ENCODE measurements at regions not wholly inside any gene's neighbourhood (a gene's known extent, or its start where the extent isn't known, plus 50 kb on each side); places are given as distances from the start of the nearest gene placed in this dataset.

- ChIA-PET CTCF (interaction anchor here (1.1 kb wide), 1 partner anchor 9 kb away, joined by 4 read pairs; no protein-coding TSS in a partner anchor), POLR2A (ENCODE audit: low non-redundant PET) (no interaction called here)
- no peak overlapping the region for H3K27ac ChIP-seq
These were observed 150.1 kb upstream of the SDK2 start for GRCh38 chr17:73794336-73794735.

GRCh38 chr17:73795730-73796129 is 151.5 kb upstream of the SDK2 start:
- ChIA-PET CTCF (interaction anchor here (0.8 kb wide), 1 partner anchor 10 kb away, joined by 3 read pairs; no protein-coding TSS in a partner anchor), POLR2A (ENCODE audit: low non-redundant PET) (no interaction called here)
- peak overlapping the region; percentile 27; the same call in 1 of the 2 replicates for H3K27ac ChIP-seq
- no peak for DNase-seq (ENCODE audit: low spot score)
- TF ChIP-seq CTCF (conservative IDR thresholded peaks at IDR 0.05; ENCODE audit: low read depth), result no peak

More at GRCh38 chr17:73794336-73794735, 150.1 kb upstream of the SDK2 start:
- no peak for TF ChIP-seq CTCF (conservative IDR thresholded peaks at IDR 0.05; ENCODE audit: low read depth)
- DNase-seq (ENCODE audit: low spot score), result no peak

GRCh38 chr17:73797594-73798110 is 153.4 kb upstream of the SDK2 start:
- CTCF ChIA-PET, result interaction anchor here (0.6 kb wide), 1 partner anchor 18 kb away, joined by 4 read pairs; no protein-coding TSS in a partner anchor
- no peak for TF ChIP-seq CTCF (conservative IDR thresholded peaks at IDR 0.05; ENCODE audit: low read depth)
- H3K27ac ChIP-seq, result peak overlapping the region; percentile 94
- DNase-seq (ENCODE audit: low spot score), result no peak
- POLR2A ChIA-PET (ENCODE audit: low non-redundant PET), result no interaction called here

GRCh38 chr17:73798111-73798748 is 154.0 kb upstream of the SDK2 start:
- H3K27ac ChIP-seq, result peak overlapping the region; percentile 94
- ChIA-PET CTCF (interaction anchor here (0.6 kb wide), 1 partner anchor 15 kb away, joined by 4 read pairs; no protein-coding TSS in a partner anchor), POLR2A (ENCODE audit: low non-redundant PET) (no interaction called here)
- DNase-seq (ENCODE audit: low spot score), result peak; percentile 95
- TF ChIP-seq CTCF (conservative IDR thresholded peaks at IDR 0.05; ENCODE audit: low read depth), result no peak

GRCh38 chr17:73799096-73799495 is 154.9 kb upstream of the SDK2 start:
- no peak for DNase-seq (ENCODE audit: low spot score)
- CTCF ChIA-PET, result interaction anchor here (0.6 kb wide), 1 partner anchor 14 kb away, joined by 4 read pairs; no protein-coding TSS in a partner anchor

More at GRCh38 chr17:73799096-73799495, 154.9 kb upstream of the SDK2 start:
- POLR2A ChIA-PET (ENCODE audit: low non-redundant PET), result no interaction called here
- H3K27ac ChIP-seq, result peak overlapping the region; percentile 94
- no peak for TF ChIP-seq CTCF (conservative IDR thresholded peaks at IDR 0.05; ENCODE audit: low read depth)
